Stimulated activated CD4-positive, alpha-beta T cell treated with anti-CD3 and anti-CD28 coated beads, Interleukin-2, amount 100 ng/mL, for 48 hours (primary cell): ENCODE measurements at regions not wholly inside any gene's neighbourhood (a gene's known extent, or its start where the extent isn't known, plus 50 kb on each side); places are given as distances from the start of the nearest gene placed in this dataset.

Source experiments
- DNase-seq, 2 donors: peaks; one replicate each; pipeline ENCODE4 v3.0.0-alpha.2; 2020

- DNase-seq: no peak
Measured at GRCh38 chr2:208545403-208546042, 138.9 kb downstream of the PTH2R start.

- no peak for DNase-seq
Measured at GRCh38 chr2:208546107-208546506, 139.5 kb downstream of the PTH2R start.

- no peak for DNase-seq
Measured at GRCh38 chr2:208546860-208547650, 140.5 kb downstream of the PTH2R start.

GRCh38 chr2:208548700-208549099 lies 142.1 kb downstream of the PTH2R start:
- no peak for DNase-seq

GRCh38 chr2:208549546-208550158 lies 143.1 kb downstream of the PTH2R start:
- no peak for DNase-seq

- no peak for DNase-seq
Measured at GRCh38 chr2:208552943-208553342, 146.4 kb downstream of the PTH2R start.

- DNase-seq: no peak
Measured at GRCh38 chr2:208556983-208557484, 150.4 kb downstream of the PTH2R start.

GRCh38 chr2:208565690-208566416 lies 159.3 kb downstream of the PTH2R start:
- DNase-seq: no peak

- no peak for DNase-seq
Measured at GRCh38 chr2:208568203-208568602, 161.6 kb downstream of the PTH2R start.

- no peak for DNase-seq
Measured at GRCh38 chr2:208570066-208570465, 163.5 kb downstream of the PTH2R start.

GRCh38 chr2:208570851-208571763 lies 164.5 kb downstream of the PTH2R start:
- DNase-seq: no peak

- no peak for DNase-seq
Measured at GRCh38 chr2:208571764-208572131, 165.2 kb downstream of the PTH2R start.

- no peak for DNase-seq
Measured at GRCh38 chr2:208573569-208573968, 167.0 kb downstream of the PTH2R start.

- DNase-seq: no peak
Measured at GRCh38 chr2:208579678-208580077, 173.1 kb downstream of the PTH2R start.

GRCh38 chr2:208584378-208584985 lies 177.9 kb downstream of the PTH2R start:
- DNase-seq: no peak

GRCh38 chr2:208586516-208586915 lies 179.9 kb downstream of the PTH2R start:
- no peak for DNase-seq

GRCh38 chr2:208594642-208595385 lies 188.2 kb downstream of the PTH2R start:
- DNase-seq: no peak

- DNase-seq: no peak
Measured at GRCh38 chr2:208595386-208596275, 189.0 kb downstream of the PTH2R start.

- no peak for DNase-seq
Measured at GRCh38 chr2:208607694-208608093, 201.1 kb downstream of the PTH2R start.
